GM12892 (cell line): ENCODE measurements at regions not wholly inside any gene's neighbourhood (a gene's known extent, or its start where the extent isn't known, plus 50 kb on each side); places are given as distances from the start of the nearest gene placed in this dataset.

Source experiments
- POLR2A ChIP-seq: IDR thresholded peaks from 2 replicates; pipeline ENCODE4 v1.6.1; 2011; ENCODE audit warnings: low read depth, low read length, control low read depth
- TAF1 ChIP-seq: IDR thresholded peaks from 2 replicates; pipeline ENCODE4 v1.6.1; 2011; ENCODE audit warnings: low read depth, mild to moderate bottlenecking, control low read depth, low read length, borderline replicate concordance

DNA sequence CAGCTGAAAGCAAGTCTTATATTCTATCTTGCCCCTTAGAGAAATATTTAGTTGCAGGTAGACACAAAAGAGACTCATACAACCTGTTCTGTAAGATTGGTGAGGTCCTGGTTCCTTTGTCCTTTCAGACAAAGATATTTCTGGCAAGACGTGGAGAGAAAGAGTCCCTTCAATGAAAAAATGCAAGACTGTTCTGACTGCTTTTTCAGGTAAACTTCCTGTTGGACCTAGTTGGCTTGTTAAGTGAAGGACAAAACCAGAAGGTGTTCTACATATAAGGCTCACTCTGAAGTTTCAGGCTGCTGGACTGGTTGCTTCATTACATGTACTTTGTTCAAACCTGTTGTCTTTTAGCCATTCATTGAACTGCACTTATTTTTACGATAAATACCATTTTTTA lies 119.0 kb upstream of the PTPRZ1 start:
- TF ChIP-seq POLR2A (no peak), TAF1 (no peak)
